A549 (cell line): ENCODE measurements at regions not wholly inside any gene's neighbourhood (a gene's known extent, or its start where the extent isn't known, plus 50 kb on each side); places are given as distances from the start of the nearest gene placed in this dataset.

Experiments used
- CHD4 ChIP-seq: fragments of 200-600 bp; sonication (generic); IDR thresholded peaks from 2 replicates; pipeline ENCODE4 v1.6.1; 2016; ENCODE audit warnings: antibody characterized with exemption, mild to moderate bottlenecking, borderline replicate concordance
- KDM5A ChIP-seq: fragments of 200-600 bp; sonication (generic); IDR thresholded peaks from 2 replicates; pipeline ENCODE4 v1.6.1; 2016; ENCODE audit warnings: antibody characterized with exemption, mild to moderate bottlenecking
- POLR2A ChIP-seq: IDR thresholded peaks from 2 replicates; pipeline ENCODE4 v1.6.1; 2012; ENCODE audit warnings: mild to moderate bottlenecking, low read length
- RCOR1 ChIP-seq: fragments of 150-350 bp; IDR thresholded peaks from 2 replicates; pipeline ENCODE4 v1.6.1; 2014; ENCODE audit warnings: antibody characterized with exemption, low read length, low read depth

GRCh38 chr5:108623826-108624225 lies 123.9 kb upstream of the FER start:
- TF ChIP-seq CHD4 = no peak
- no peak for TF ChIP-seq POLR2A
- TF ChIP-seq RCOR1 = no peak
- no peak for TF ChIP-seq KDM5A
